ENCODE measurements at regions not wholly inside any gene's neighbourhood (a gene's known extent, or its start where the extent isn't known, plus 50 kb on each side); places are given as distances from the start of the nearest gene placed in this dataset.

GRCh38 chr14:29175706-29176105 is 409.1 kb downstream of the FOXG1 start:
- Histone ChIP-seq H3K36me3 (replicated peaks in 1 of 2; ENCODE audit: control insufficient read depth in 1 of 2, insufficient read depth in 2 of 2, low read length in 2 of 2) (no peaks in the 10 kb centered on the region), H3K4me2 (replicated peaks; ENCODE audit: extremely low read depth, low read length, poor library complexity, severe bottlenecking) (no peak overlapping the region), H2AFZ (ENCODE audit: insufficient read depth, low read depth, low read length, poor library complexity, severe bottlenecking) (no peak overlapping the region), H3K4me3 (replicated peaks in 1 of 3; ENCODE audit: low read depth in 2 of 3, low read length in 3 of 3) (no peak overlapping the region), H4K20me1 (ENCODE audit: insufficient read depth, low read length) (no peaks in the 10 kb centered on the region), H3K27me3 (ENCODE audit: control insufficient read depth in 2 of 2, insufficient read depth in 2 of 2, low read length in 2 of 2) (no peaks in the 10 kb centered on the region), H3K27ac (ENCODE audit: low read depth in 1 of 2, low read length in 2 of 2) (no peak overlapping the region), H3K9me3 (replicated peaks in 1 of 2; ENCODE audit: control insufficient read depth in 1 of 2, insufficient read depth in 1 of 2, low read length in 2 of 2) (no peaks in the 10 kb centered on the region), H3K9ac (ENCODE audit: insufficient read depth, low read length, poor library complexity, severe bottlenecking) (no peak overlapping the region), H3K4me1 (ENCODE audit: control insufficient read depth in 1 of 2, insufficient read depth in 2 of 2, low read length in 2 of 2) (no peaks in the 10 kb centered on the region), H3K79me2 (ENCODE audit: insufficient read depth, low read length) (no peaks in the 10 kb centered on the region)
- DNase-seq = no peak
- Mint-ChIP-seq H3K27ac (no peak overlapping the region), H3K9me3 (peaks cover 0 to 6% (median 3%) of the 10 kb centered on the region in 7 donors), H3K36me3 (no peaks in the 10 kb centered on the region), H3K27me3 (ENCODE audit: low read depth in 3 of 3) (peaks cover 0 to 4% (median 0%) of the 10 kb centered on the region in 3 donors), H3K4me3 (no peak overlapping the region), H3K4me1 (no peaks in the 10 kb centered on the region)
- WGBS (ENCODE audit: insufficient coverage) = no CpG with 5 or more reads among the region's 2 CpGs
- TF ChIP-seq, protein P1, sequence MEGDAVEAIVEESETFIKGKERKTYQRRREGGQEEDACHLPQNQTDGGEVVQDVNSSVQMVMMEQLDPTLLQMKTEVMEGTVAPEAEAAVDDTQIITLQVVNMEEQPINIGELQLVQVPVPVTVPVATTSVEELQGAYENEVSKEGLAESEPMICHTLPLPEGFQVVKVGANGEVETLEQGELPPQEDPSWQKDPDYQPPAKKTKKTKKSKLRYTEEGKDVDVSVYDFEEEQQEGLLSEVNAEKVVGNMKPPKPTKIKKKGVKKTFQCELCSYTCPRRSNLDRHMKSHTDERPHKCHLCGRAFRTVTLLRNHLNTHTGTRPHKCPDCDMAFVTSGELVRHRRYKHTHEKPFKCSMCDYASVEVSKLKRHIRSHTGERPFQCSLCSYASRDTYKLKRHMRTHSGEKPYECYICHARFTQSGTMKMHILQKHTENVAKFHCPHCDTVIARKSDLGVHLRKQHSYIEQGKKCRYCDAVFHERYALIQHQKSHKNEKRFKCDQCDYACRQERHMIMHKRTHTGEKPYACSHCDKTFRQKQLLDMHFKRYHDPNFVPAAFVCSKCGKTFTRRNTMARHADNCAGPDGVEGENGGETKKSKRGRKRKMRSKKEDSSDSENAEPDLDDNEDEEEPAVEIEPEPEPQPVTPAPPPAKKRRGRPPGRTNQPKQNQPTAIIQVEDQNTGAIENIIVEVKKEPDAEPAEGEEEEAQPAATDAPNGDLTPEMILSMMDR (IDR thresholded peaks at IDR 0.05) = no peak
- intact Hi-C loops (cut with micrococcal nuclease) = no loop called here

DNA sequence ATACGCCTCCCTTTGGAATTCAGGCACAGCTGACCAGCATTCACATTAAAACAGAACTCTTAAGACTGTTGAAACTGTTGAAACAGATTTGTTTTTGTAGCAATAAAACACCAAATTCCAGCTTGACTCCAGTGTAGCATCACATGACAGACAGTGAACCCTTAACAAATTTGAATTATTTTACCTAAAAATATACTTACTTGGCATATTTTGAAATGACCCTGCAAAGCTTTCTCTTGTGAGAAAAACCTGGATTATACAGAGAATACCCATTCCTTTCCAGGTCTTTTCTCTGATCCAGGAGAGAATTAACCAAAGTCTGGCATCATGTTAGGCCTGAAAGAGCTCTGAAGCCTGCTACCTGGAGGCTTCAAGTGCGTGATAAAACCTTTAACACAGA is 410.3 kb downstream of the FOXG1 start:
- intact Hi-C loops (cut with micrococcal nuclease) = no loop called here
- Histone ChIP-seq H3K27me3 (ENCODE audit: control insufficient read depth in 2 of 2, insufficient read depth in 2 of 2, low read length in 2 of 2) (no peaks in the 10 kb centered on the region), H3K79me2 (ENCODE audit: insufficient read depth, low read length) (no peaks in the 10 kb centered on the region), H3K9me3 (replicated peaks in 1 of 2; ENCODE audit: control insufficient read depth in 1 of 2, insufficient read depth in 1 of 2, low read length in 2 of 2) (no peaks in the 10 kb centered on the region), H2AFZ (ENCODE audit: insufficient read depth, low read depth, low read length, poor library complexity, severe bottlenecking) (no peak overlapping the region), H3K4me3 (replicated peaks in 1 of 3; ENCODE audit: low read depth in 2 of 3, low read length in 3 of 3) (no peak overlapping the region), H3K36me3 (replicated peaks in 1 of 2; ENCODE audit: control insufficient read depth in 1 of 2, insufficient read depth in 2 of 2, low read length in 2 of 2) (no peaks in the 10 kb centered on the region), H3K27ac (ENCODE audit: low read depth in 1 of 2, low read length in 2 of 2) (no peak overlapping the region), H3K4me1 (ENCODE audit: control insufficient read depth in 1 of 2, insufficient read depth in 2 of 2, low read length in 2 of 2) (no peaks in the 10 kb centered on the region), H3K4me2 (replicated peaks; ENCODE audit: extremely low read depth, low read length, poor library complexity, severe bottlenecking) (no peak overlapping the region), H3K9ac (ENCODE audit: insufficient read depth, low read length, poor library complexity, severe bottlenecking) (no peak overlapping the region), H4K20me1 (ENCODE audit: insufficient read depth, low read length) (no peaks in the 10 kb centered on the region)
- TF ChIP-seq, protein P1 (IDR thresholded peaks at IDR 0.05) = no peak
- DNase-seq = no peak
- peaks cover 0 to 6% (median 3%) of the 10 kb centered on the region in 7 donors for H3K9me3 Mint-ChIP-seq
- no peak overlapping the region for H3K27ac Mint-ChIP-seq
- peaks cover 0 to 4% (median 0%) of the 10 kb centered on the region in 3 donors for H3K27me3 Mint-ChIP-seq (ENCODE audit: low read depth in 3 of 3)
- no peaks in the 10 kb centered on the region for H3K4me1 Mint-ChIP-seq
- 100% methylated on average over 1 of the region's 2 CpGs for WGBS (ENCODE audit: insufficient coverage)
- no peak overlapping the region for H3K4me3 Mint-ChIP-seq
- no peaks in the 10 kb centered on the region for H3K36me3 Mint-ChIP-seq
